Cardiac muscle cell (in vitro differentiated cells and primary cell): ENCODE measurements at regions not wholly inside any gene's neighbourhood (a gene's known extent, or its start where the extent isn't known, plus 50 kb on each side); places are given as distances from the start of the nearest gene placed in this dataset.

Experiments
- DNase-seq, 2 donors: peaks; one replicate each; pipeline versions ENCODE4 v3.0.0 to v3.0.0-alpha.2; 2010 to 2017; ENCODE audit warnings: low read depth in 1 of 2, low spot score in 1 of 2
- H3K27ac ChIP-seq: fragments of 200-600 bp; sonication (generic); 2 replicates; pipeline ENCODE4 v1.5.1; 2016
- H3K27me3 ChIP-seq: fragments of 200-600 bp; sonication (generic); 2 replicates; pipeline ENCODE4 v1.6.0; 2016; ENCODE audit warnings: control low read depth
- H3K36me3 ChIP-seq: fragments of 200-600 bp; sonication (generic); 2 replicates; pipeline ENCODE4 v1.5.1; 2016; ENCODE audit warnings: control low read depth
- H3K4me1 ChIP-seq: fragments of 200-600 bp; sonication (generic); 2 replicates; pipeline ENCODE4 v1.8.1; 2017; ENCODE audit warnings: low read depth, mild to moderate bottlenecking, mixed run types
- H3K4me3 ChIP-seq: fragments of 200-600 bp; sonication (generic); 2 replicates; pipeline ENCODE4 v1.5.1; 2016; ENCODE audit warnings: mild to moderate bottlenecking
- H3K9me3 ChIP-seq: fragments of 200-600 bp; sonication (generic); 2 replicates; pipeline ENCODE4 v1.5.1; 2017; ENCODE audit warnings: low read depth, mild to moderate bottlenecking, control low read depth
- TF ChIP-seq, protein P1 (sequence below): IDR thresholded peaks from 2 replicates; pipeline ENCODE4 v1.5.1; 2012; ENCODE audit warnings: low read depth, mild to moderate bottlenecking, low read length

DNA sequence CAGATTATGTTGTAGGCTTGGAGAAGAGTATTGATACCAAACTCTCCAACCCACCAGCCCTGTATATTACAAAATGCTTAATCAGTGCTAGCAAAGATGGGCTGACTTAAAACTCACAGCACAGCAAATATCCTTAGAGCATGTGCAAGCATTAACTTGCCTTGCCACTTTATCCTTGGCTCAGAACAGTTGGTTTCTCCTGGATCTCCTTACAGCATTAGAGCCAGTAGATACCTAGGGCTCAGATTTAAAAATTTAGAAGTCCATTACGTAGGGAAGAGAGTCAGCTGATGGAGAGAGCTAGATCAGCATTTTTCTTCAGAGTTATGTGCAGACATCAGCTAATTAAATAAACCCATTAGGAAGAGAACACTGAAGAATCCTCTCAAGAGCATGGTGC lies 198.5 kb upstream of the ZBED5 start:
- no peaks in the 10 kb centered on the region for H3K27me3 ChIP-seq
- no peak overlapping the region for H3K4me3 ChIP-seq
- H3K27ac ChIP-seq: no peak overlapping the region
- no peaks in the 10 kb centered on the region for H3K36me3 ChIP-seq
- no peaks in the 10 kb centered on the region for H3K9me3 ChIP-seq
- H3K4me1 ChIP-seq: no peaks in the 10 kb centered on the region
- DNase-seq: no peak
- TF ChIP-seq, protein P1, sequence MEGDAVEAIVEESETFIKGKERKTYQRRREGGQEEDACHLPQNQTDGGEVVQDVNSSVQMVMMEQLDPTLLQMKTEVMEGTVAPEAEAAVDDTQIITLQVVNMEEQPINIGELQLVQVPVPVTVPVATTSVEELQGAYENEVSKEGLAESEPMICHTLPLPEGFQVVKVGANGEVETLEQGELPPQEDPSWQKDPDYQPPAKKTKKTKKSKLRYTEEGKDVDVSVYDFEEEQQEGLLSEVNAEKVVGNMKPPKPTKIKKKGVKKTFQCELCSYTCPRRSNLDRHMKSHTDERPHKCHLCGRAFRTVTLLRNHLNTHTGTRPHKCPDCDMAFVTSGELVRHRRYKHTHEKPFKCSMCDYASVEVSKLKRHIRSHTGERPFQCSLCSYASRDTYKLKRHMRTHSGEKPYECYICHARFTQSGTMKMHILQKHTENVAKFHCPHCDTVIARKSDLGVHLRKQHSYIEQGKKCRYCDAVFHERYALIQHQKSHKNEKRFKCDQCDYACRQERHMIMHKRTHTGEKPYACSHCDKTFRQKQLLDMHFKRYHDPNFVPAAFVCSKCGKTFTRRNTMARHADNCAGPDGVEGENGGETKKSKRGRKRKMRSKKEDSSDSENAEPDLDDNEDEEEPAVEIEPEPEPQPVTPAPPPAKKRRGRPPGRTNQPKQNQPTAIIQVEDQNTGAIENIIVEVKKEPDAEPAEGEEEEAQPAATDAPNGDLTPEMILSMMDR: no peak

DNA sequence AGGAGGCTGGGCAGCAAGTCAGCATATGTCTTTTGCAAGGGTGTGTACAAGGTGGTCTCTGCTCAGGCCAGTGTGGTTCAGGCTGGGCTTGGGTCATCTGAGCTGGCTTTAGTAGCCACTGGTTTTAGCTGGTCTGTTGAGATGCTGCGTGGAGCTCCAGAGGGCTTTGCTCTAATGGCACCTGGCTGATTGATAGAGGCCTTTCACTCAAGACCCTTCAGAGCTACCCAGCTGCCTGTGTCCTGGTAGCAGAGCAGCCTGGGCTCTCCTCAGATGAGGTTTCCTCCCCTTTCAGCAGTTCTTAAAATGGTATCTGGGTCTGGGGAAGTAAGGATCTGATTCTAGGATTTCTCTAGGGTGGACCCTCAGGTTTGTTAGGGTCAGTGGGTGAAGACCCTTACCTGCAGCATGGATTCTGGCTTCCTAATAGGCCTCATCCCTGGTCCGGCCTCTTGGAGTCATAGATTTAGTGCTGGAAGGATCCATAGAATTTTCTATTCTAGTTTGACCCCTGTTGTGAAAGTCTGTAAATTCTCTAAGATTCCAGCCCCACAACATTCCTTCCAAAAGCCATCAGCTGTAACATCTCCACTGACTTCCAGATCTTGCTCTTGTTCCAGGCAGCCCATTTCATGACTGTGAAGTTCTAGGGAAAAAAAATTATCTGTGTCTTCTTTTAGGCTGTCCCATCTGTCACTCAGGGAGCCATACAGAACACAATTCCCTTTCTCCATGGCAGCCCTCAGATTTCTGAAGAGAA lies 190.2 kb upstream of the ZBED5 start:
- no peaks in the 10 kb centered on the region for H3K4me1 ChIP-seq
- H3K9me3 ChIP-seq: no peaks in the 10 kb centered on the region
- no peak overlapping the region for H3K27ac ChIP-seq
- no peak for DNase-seq
- no peaks in the 10 kb centered on the region for H3K27me3 ChIP-seq
- H3K36me3 ChIP-seq: no peaks in the 10 kb centered on the region
- TF ChIP-seq, protein P1: no peak
- H3K4me3 ChIP-seq: no peak overlapping the region

DNA sequence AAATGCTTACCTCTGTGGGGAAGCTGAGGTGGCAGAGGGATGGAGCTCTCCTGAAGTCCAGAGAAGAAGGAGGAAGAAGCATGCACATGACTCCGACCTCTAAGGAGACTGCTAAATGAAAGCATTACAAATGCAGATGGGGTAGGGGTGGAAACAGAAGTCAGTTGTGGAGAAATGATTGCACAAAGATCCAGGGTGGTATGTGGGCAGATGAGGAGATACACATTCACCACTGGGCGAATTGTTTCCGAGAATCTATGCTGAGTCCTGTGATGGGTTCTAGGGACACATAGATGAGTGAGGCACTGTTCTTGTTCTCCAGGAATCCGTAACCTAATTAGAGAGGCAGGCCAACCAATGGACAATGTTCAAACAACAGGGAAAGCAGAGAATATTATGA lies 188.9 kb upstream of the ZBED5 start:
- Histone ChIP-seq H3K9me3 (no peaks in the 10 kb centered on the region), H3K4me3 (no peak overlapping the region), H3K27me3 (peaks cover 3% of the 10 kb centered on the region), H3K4me1 (no peaks in the 10 kb centered on the region), H3K36me3 (no peaks in the 10 kb centered on the region), H3K27ac (no peak overlapping the region)
- TF ChIP-seq, protein P1: no peak
- DNase-seq: no peak

DNA sequence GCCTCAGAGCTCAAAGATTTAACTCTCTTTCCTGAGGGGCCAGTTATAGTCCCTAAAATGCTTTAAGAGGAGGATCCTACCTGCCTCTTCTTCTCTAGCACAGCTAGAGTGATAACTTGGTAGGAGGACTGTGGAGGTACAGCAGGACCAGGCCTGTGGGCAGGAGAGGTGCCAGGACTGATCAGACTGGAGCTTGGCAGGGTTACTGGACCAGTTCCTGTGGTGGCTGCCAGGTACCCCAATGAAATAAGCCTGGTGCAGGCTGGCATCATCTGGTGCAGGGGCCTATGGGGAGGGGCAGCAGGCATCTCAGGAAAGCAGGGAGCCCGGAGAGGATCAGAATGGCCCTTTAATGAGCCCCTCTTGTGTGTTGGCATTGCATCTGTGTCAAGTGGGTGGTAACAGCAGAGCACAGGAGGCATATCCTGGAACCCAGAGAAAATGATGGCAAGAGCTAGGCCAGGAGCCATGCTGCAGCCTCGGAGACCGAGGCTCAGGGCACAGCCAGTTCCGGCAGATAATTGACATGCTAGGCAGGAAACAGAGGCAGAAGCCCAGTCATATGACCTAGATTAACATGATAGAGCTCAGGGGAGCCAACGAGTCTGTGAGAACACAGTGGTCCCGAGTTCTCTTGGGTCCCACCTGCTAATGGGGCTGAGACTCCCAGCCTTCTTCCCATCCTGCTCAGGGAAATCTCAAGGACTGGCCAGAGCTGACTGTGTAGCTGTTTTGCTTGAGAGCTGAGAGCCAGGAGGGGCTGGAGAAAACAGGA lies 187.5 kb upstream of the ZBED5 start:
- Histone ChIP-seq H3K36me3 (no peaks in the 10 kb centered on the region), H3K27me3 (peaks cover 3% of the 10 kb centered on the region), H3K9me3 (no peaks in the 10 kb centered on the region), H3K4me3 (no peak overlapping the region), H3K27ac (no peak overlapping the region), H3K4me1 (no peaks in the 10 kb centered on the region)
- no peak for DNase-seq
- TF ChIP-seq, protein P1: no peak

DNA sequence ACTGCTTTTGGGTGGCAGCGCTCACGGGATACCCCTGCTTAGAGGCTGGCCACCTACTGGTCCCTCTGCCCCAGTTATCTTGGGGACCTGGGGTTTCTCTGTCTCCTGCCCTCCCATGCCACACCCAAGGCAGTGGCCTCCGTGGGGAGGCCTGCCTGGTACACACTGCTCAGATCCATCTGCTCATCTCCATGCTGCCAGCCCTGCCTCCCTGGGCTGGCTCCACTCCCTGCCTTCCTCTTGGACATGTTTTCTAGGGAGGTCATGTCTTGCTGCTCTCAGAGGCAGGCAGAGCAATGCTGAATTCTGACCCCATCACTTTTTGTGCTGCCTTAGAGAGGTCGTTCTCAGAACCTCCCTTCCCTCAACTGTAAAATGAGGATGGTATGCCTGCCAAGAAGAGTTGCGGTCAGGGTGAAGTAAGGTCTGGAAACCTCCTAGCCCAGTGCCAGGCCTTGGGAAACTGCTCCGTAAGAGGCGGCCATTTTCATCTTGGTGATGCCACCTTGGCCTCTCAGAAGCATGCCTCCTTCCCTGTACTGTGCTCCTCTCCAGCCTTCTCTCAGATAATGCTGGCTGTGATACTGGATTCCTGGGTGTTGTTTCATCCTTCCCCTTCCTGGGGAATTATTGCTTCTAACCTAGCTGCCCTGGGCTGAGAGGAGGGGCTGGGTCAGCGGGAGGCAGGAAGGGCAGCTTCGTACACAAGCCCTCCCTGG lies 186.4 kb upstream of the ZBED5 start:
- Histone ChIP-seq H3K27ac (no peak overlapping the region), H3K4me3 (no peak overlapping the region), H3K9me3 (no peaks in the 10 kb centered on the region), H3K27me3 (peaks cover 3% of the 10 kb centered on the region), H3K4me1 (no peaks in the 10 kb centered on the region), H3K36me3 (no peaks in the 10 kb centered on the region)
- DNase-seq: peak in 1 of 2 donors; percentile 15
- TF ChIP-seq, protein P1: no peak
